PC-9 (cell line): ENCODE measurements at regions not wholly inside any gene's neighbourhood (a gene's known extent, or its start where the extent isn't known, plus 50 kb on each side); places are given as distances from the start of the nearest gene placed in this dataset.
"Not testable (repeated sequence)": the region's sequence is repeated elsewhere in the genome, so short reads cannot be mapped to it uniquely, and the experiment has no call there.

Experiments
- BruUV-seq: library from RNA; stranded (reverse); fragments of 400-500 nt; replicated peaks from 2 replicates; lab custom pipeline; 2021; lab: Mats Ljungman, UMichigan
- CTCF ChIA-PET: fragments of 300-600 bp; sonication (Branson Sonifier 250); formaldehyde crosslinking; loops from one replicate; lab custom pipeline; 2022; ENCODE audit warnings: antibody characterized with exemption; lab: Charles Lee
- POLR2A ChIA-PET: fragments of 300-600 bp; sonication (Branson Sonifier 250); formaldehyde crosslinking; loops from one replicate; lab custom pipeline; 2022; ENCODE audit warnings: antibody characterized with exemption; ENCODE audit not compliant: unreplicated experiment; lab: Charles Lee
- DNase-seq, 2 experiments: peaks; one replicate each; pipeline versions ENCODE4 v3.0.0 to v3.0.0-alpha.2; 2015 to 2022; ENCODE audit warnings: mixed read lengths in 1 of 2
- H2AFZ ChIP-seq: fragments of 200-600 bp; sonication (generic); 2 replicates; pipeline ENCODE4 v1.8.1; 2017; ENCODE audit warnings: antibody characterized with exemption
- H3F3A ChIP-seq: fragments of 200-600 bp; sonication (generic); 2 replicates; pipeline ENCODE4 v1.8.1; 2017; ENCODE audit warnings: antibody characterized with exemption, mild to moderate bottlenecking, low read depth; ENCODE audit not compliant: insufficient read depth
- H3K27ac ChIP-seq: fragments of 200-600 bp; sonication (generic); 2 replicates; pipeline ENCODE4 v1.6.1; 2016; ENCODE audit warnings: mixed run types
- H3K27me3 ChIP-seq: fragments of 200-600 bp; sonication (generic); 2 replicates; pipeline ENCODE4 v1.6.1; 2016; ENCODE audit warnings: low read depth, mixed run types; ENCODE audit not compliant: insufficient read depth
- H3K36me3 ChIP-seq: fragments of 200-600 bp; sonication (generic); 2 replicates; pipeline ENCODE4 v1.6.1; 2016; ENCODE audit warnings: low read depth, mixed run types
- H3K4me1 ChIP-seq: fragments of 200-600 bp; sonication (generic); replicated peaks from 2 replicates; pipeline ENCODE4 v1.6.1; 2016; ENCODE audit warnings: mixed run types; ENCODE audit not compliant: insufficient read depth
- H3K4me2 ChIP-seq: fragments of 200-600 bp; sonication (generic); 2 replicates; pipeline ENCODE4 v1.6.1; 2017; ENCODE audit warnings: mixed run types
- H3K4me3 ChIP-seq: fragments of 200-600 bp; sonication (generic); 2 replicates; pipeline ENCODE4 v1.6.1; 2016; ENCODE audit warnings: mixed run types
- H3K79me2 ChIP-seq: fragments of 200-600 bp; sonication (generic); 2 replicates; pipeline ENCODE4 v1.6.1; 2017; ENCODE audit warnings: low read depth, mixed run types
- H3K9me2 ChIP-seq: fragments of 200-600 bp; sonication (generic); 2 replicates; pipeline ENCODE4 v1.8.1; 2017; ENCODE audit warnings: mild to moderate bottlenecking; ENCODE audit not compliant: insufficient read depth
- H3K9me3 ChIP-seq: fragments of 200-600 bp; sonication (generic); 2 replicates; pipeline ENCODE4 v1.8.1; 2016; ENCODE audit warnings: low read depth; ENCODE audit not compliant: insufficient read depth
- H4K20me1 ChIP-seq: fragments of 200-600 bp; sonication (generic); 2 replicates; pipeline ENCODE4 v1.8.1; 2017; ENCODE audit not compliant: insufficient read depth
- EZH2 ChIP-seq: fragments of 200-600 bp; sonication (generic); IDR thresholded peaks from 2 replicates; pipeline ENCODE4 v1.8.0; 2017; ENCODE audit warnings: antibody characterized with exemption, low read depth
- intact Hi-C: fragments of 100-400 bp; cut with micrococcal nuclease; formaldehyde crosslinking; loops from one replicate; pipeline ENCODE4 v1.10.0; 2022; ENCODE audit not compliant: unreplicated experiment
- TF ChIP-seq, protein P1 (sequence below): fragments of 200-600 bp; sonication (generic); conservative IDR thresholded peaks from 2 replicates; pipeline ENCODE4 v1.6.1; 2017; ENCODE audit warnings: mixed run types, antibody characterized with exemption, mild to moderate bottlenecking, moderate library complexity

DNA sequence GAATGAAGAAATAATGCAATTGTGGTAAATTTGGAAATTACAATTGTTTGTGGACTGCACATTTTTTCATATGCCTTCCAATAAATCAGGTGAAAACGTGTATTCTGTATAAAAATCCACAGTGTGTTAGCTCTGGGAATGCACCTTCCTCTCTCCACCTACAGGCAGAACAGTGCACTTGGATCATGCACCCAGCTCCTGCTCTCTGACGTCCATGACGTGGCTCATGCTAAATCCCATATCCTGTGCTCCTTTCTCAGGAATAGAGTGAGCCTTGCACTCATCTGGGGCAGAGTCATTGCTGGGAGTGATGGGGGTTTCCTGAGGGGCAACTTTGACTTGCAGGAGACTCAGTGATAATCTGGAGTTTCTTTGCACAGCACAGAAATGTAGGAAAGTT lies 1282.1 kb downstream of the TMEM121 start:
- H3K4me3 ChIP-seq, result no peak overlapping the region
- intact Hi-C loops, result no loop called here
- no peak for TF ChIP-seq EZH2
- TF ChIP-seq, protein P1, sequence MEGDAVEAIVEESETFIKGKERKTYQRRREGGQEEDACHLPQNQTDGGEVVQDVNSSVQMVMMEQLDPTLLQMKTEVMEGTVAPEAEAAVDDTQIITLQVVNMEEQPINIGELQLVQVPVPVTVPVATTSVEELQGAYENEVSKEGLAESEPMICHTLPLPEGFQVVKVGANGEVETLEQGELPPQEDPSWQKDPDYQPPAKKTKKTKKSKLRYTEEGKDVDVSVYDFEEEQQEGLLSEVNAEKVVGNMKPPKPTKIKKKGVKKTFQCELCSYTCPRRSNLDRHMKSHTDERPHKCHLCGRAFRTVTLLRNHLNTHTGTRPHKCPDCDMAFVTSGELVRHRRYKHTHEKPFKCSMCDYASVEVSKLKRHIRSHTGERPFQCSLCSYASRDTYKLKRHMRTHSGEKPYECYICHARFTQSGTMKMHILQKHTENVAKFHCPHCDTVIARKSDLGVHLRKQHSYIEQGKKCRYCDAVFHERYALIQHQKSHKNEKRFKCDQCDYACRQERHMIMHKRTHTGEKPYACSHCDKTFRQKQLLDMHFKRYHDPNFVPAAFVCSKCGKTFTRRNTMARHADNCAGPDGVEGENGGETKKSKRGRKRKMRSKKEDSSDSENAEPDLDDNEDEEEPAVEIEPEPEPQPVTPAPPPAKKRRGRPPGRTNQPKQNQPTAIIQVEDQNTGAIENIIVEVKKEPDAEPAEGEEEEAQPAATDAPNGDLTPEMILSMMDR, result no peak
- H4K20me1 ChIP-seq, result no peaks in the 10 kb centered on the region
- DNase-seq, result no peak
- CTCF ChIA-PET, result no interaction called here
- no peaks in the 10 kb centered on the region for H3K4me1 ChIP-seq
- no peaks in the 10 kb centered on the region for H3K36me3 ChIP-seq
- no TSS peak for BruUV-seq
- no peak overlapping the region for H3K4me2 ChIP-seq
- POLR2A ChIA-PET, result no interaction called here
- H3F3A ChIP-seq, result no peaks in the 10 kb centered on the region
- H3K9me2 ChIP-seq, result no peaks in the 10 kb centered on the region
- no peaks in the 10 kb centered on the region for H3K9me3 ChIP-seq
- peaks cover 15% of the 10 kb centered on the region; the same call in 1 of the 2 replicates for H3K27me3 ChIP-seq
- no peaks in the 10 kb centered on the region for H3K79me2 ChIP-seq
- no peak overlapping the region for H2AFZ ChIP-seq
- H3K27ac ChIP-seq, result no peak overlapping the region

DNA sequence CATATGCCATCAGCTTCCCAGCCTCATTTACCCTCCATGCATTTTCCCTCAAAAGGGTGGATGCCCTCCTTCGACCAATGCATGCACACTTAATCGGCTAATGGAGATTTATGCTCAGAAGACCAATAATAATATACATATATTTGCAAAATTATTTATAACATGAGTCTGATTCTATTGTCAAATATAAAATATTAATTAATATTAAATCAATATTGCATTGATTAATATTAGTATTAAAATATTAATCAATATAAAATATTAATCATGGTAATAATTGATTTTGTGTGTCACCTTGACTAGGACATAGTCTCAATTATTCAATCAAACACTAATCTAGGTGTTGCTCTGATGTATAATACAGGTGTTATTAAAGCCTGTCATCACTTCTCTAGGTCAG lies 1282.5 kb downstream of the TMEM121 start:
- H3K36me3 ChIP-seq, result no peaks in the 10 kb centered on the region
- ChIA-PET CTCF (no interaction called here), POLR2A (no interaction called here)
- no peak overlapping the region for H3K4me2 ChIP-seq
- no peaks in the 10 kb centered on the region for H3K9me2 ChIP-seq
- H3K4me3 ChIP-seq, result no peak overlapping the region
- no TSS peak for BruUV-seq
- H3K27me3 ChIP-seq, result peaks cover 20% of the 10 kb centered on the region; the same call in 1 of the 2 replicates
- TF ChIP-seq, protein P1, result no peak
- TF ChIP-seq EZH2, result no peak
- H3F3A ChIP-seq, result no peaks in the 10 kb centered on the region
- no peaks in the 10 kb centered on the region for H4K20me1 ChIP-seq
- no peaks in the 10 kb centered on the region for H3K79me2 ChIP-seq
- H3K4me1 ChIP-seq, result no peaks in the 10 kb centered on the region
- no peaks in the 10 kb centered on the region for H3K9me3 ChIP-seq
- DNase-seq, result no peak
- intact Hi-C loops, result no loop called here
- H3K27ac ChIP-seq, result no peak overlapping the region
- no peak overlapping the region for H2AFZ ChIP-seq

DNA sequence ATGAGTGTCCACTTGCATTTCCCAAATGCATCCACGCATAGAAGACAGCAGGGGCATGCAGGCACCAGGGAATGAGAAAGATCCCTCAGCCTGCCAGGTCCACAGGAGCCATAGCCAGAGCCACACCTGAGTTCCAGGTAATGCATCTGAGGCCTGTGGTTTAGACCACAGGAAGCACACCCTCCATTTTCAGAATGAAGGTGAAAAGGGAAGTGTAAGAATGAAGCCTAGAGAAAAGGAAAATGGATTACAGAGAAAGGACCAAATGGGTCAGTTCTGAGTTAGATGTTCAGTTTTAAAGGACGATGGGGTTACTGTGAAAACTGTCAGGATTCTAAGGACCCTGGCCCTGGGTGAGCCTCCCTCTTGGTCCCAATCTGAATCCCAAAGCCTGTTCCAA lies 1283.2 kb downstream of the TMEM121 start:
- no peak overlapping the region for H3K4me3 ChIP-seq
- H3K79me2 ChIP-seq, result no peaks in the 10 kb centered on the region
- TF ChIP-seq, protein P1, result no peak
- no peak for TF ChIP-seq EZH2
- no TSS peak for BruUV-seq
- H3K9me3 ChIP-seq, result no peaks in the 10 kb centered on the region
- no peak overlapping the region for H2AFZ ChIP-seq
- no peaks in the 10 kb centered on the region for H3K4me1 ChIP-seq
- intact Hi-C loops, result no loop called here
- no peak for DNase-seq
- H3K27me3 ChIP-seq, result peaks cover 27% of the 10 kb centered on the region; the same call in 1 of the 2 replicates
- ChIA-PET POLR2A (no interaction called here), CTCF (no interaction called here)
- H3K9me2 ChIP-seq, result no peaks in the 10 kb centered on the region
- no peak overlapping the region for H3K27ac ChIP-seq
- no peaks in the 10 kb centered on the region for H3F3A ChIP-seq
- no peaks in the 10 kb centered on the region for H3K36me3 ChIP-seq
- H3K4me2 ChIP-seq, result no peak overlapping the region
- no peaks in the 10 kb centered on the region for H4K20me1 ChIP-seq

DNA sequence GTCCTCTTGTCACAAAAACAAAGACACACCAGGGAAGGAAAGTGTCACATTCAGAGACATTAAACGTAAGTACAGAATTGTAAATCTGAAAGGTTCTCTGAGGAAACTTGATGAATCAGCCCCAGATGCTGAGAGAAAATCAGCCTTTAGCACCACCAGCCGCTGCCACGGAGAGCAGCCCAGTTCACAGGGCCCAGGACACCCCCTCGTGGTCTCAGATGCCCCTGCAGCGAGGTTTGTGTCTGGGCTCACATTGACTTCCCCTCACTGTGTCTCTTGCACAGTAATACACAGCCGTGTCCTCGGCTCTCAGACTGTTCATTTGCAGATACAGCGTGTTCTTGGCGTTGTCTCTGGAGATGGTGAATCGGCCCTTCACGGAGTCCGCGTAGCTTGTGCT lies 1283.8 kb downstream of the TMEM121 start:
- H3K27me3 ChIP-seq, result peaks cover 31% of the 10 kb centered on the region; the same call in 1 of the 2 replicates
- BruUV-seq, intact Hi-C loops, H2AFZ ChIP-seq, H3K9me2 ChIP-seq, H4K20me1 ChIP-seq, DNase-seq, CTCF ChIA-PET, H3K9me3 ChIP-seq, H3K79me2 ChIP-seq, H3F3A ChIP-seq, H3K4me1 ChIP-seq, H3K4me3 ChIP-seq, H3K36me3 ChIP-seq, H3K4me2 ChIP-seq, H3K27ac ChIP-seq, POLR2A ChIA-PET: not testable (repeated sequence)
